ENCODE measurements at regions not wholly inside any gene's neighbourhood (a gene's known extent, or its start where the extent isn't known, plus 50 kb on each side); places are given as distances from the start of the nearest gene placed in this dataset.
A peak's percentile ranks its signal among the peaks of the same experiment; 100 is the strongest.
"Not testable (repeated sequence)": the region's sequence is repeated elsewhere in the genome, so short reads cannot be mapped to it uniquely, and the experiment has no call there.

GRCh38 chr6:50966532-50966931 lies 147.9 kb downstream of the TFAP2B start:
- DNase-seq (ENCODE audit: low read depth, low spot score): no peak
- TF ChIP-seq EZH2 (IDR thresholded peaks at IDR 0.05) (no peak), POLR2AphosphoS5 (IDR thresholded peaks at IDR 0.05; ENCODE audit: borderline replicate concordance, low read depth, low read length) (no peak), FOXP2 (optimal IDR thresholded peaks at IDR 0.05; ENCODE audit: control extremely low read depth, extremely low read length, insufficient read depth) (no peak)
- no peak overlapping the region for H3K9ac ChIP-seq (ENCODE audit: insufficient read length)

DNA sequence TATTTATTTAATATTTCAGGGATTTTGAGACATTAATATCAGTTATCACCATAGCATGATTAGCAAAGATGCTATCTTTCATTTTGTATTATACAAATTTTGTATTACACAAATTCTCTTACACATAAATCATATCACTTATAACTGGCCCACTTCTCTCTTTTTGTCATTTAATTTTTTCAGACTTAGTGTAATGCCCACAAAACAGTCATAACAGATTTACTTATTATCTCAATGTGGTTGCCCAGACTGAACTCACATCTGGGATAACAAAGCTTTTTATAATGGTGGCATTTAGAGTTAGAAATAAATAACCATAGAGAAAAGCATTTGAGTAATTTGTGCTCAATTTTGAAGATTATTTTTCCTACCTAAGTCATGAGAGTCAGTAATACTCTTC lies 148.3 kb downstream of the TFAP2B start:
- TF ChIP-seq EZH2 (IDR thresholded peaks at IDR 0.05) (no peak), FOXP2 (optimal IDR thresholded peaks at IDR 0.05; ENCODE audit: control extremely low read depth, extremely low read length, insufficient read depth) (no peak), POLR2AphosphoS5 (IDR thresholded peaks at IDR 0.05; ENCODE audit: borderline replicate concordance, low read depth, low read length) (no peak)
- no peak overlapping the region for H3K9ac ChIP-seq (ENCODE audit: insufficient read length)
- H3K36me3 ChIP-seq (ENCODE audit: insufficient read depth, low read length): no peaks in the 10 kb centered on the region
- H3K27ac ChIP-seq: peak overlapping the region; percentile 43; the same call in 1 of the 2 replicates
- no peak overlapping the region for H3K4me3 ChIP-seq
- no peak for DNase-seq (ENCODE audit: low read depth, low spot score)
- no peaks in the 10 kb centered on the region for H3K9me3 ChIP-seq (ENCODE audit: low read depth, low read length)

More at GRCh38 chr6:50966532-50966931, 147.9 kb downstream of the TFAP2B start:
- H3K9me3 ChIP-seq (ENCODE audit: low read depth, low read length): no peaks in the 10 kb centered on the region
- H3K36me3 ChIP-seq (ENCODE audit: insufficient read depth, low read length): no peaks in the 10 kb centered on the region
- no peak overlapping the region for H3K4me3 ChIP-seq
- no peak overlapping the region for H3K27ac ChIP-seq

DNA sequence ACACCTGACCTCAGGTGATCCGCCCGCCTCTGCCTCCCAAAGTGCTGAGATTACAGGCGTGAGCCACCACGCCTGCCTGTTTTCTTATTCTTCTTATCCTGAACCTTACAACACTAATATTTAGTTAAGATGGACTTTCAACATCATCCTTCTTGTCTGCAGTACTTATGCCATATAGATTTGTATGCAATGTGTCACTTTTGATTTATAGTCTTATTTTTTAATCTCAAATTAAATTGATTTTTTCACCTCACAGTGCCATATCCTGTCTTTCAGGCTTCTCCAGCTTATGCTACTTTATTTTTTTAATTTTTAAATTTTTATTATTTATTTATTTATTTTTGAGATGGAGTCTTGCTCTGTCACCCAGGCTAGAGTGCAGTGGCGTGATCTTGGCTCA lies 149.6 kb downstream of the TFAP2B start:
- not testable (repeated sequence) for H3K27ac ChIP-seq; H3K9me3 ChIP-seq (ENCODE audit: low read depth, low read length); DNase-seq (ENCODE audit: low read depth, low spot score); H3K36me3 ChIP-seq (ENCODE audit: insufficient read depth, low read length); H3K9ac ChIP-seq (ENCODE audit: insufficient read length); H3K4me3 ChIP-seq

- no peaks in the 10 kb centered on the region for H3K9me3 ChIP-seq (ENCODE audit: low read depth, low read length)
- TF ChIP-seq EZH2 (IDR thresholded peaks at IDR 0.05) (no peak), POLR2AphosphoS5 (IDR thresholded peaks at IDR 0.05; ENCODE audit: borderline replicate concordance, low read depth, low read length) (peak; percentile 76; the same call in 1 of the 2 replicates)
- H3K27ac ChIP-seq: peak overlapping the region; percentile 98
- H3K4me3 ChIP-seq: peak overlapping the region; percentile 31; the same call in 1 of the 2 replicates
- H3K36me3 ChIP-seq (ENCODE audit: insufficient read depth, low read length): no peaks in the 10 kb centered on the region
- peak overlapping the region; percentile 67 for H3K9ac ChIP-seq (ENCODE audit: insufficient read length)
- DNase-seq (ENCODE audit: low read depth, low spot score): peak; percentile 97
These were observed 152.2 kb downstream of the TFAP2B start for GRCh38 chr6:50970908-50971307.

GRCh38 chr6:50973464-50973863 lies 154.8 kb downstream of the TFAP2B start:
- DNase-seq (ENCODE audit: low read depth, low spot score): no peak

GRCh38 chr6:50974319-50974718 lies 155.6 kb downstream of the TFAP2B start:
- H3K9me3 ChIP-seq (ENCODE audit: low read depth, low read length): no peaks in the 10 kb centered on the region
- peak overlapping the region; percentile 98 for H3K27ac ChIP-seq
- no peak overlapping the region for H3K9ac ChIP-seq (ENCODE audit: insufficient read length)
- H3K4me3 ChIP-seq: no peak overlapping the region
- no peaks in the 10 kb centered on the region for H3K36me3 ChIP-seq (ENCODE audit: insufficient read depth, low read length)
- DNase-seq (ENCODE audit: low read depth, low spot score): no peak
- TF ChIP-seq POLR2AphosphoS5 (IDR thresholded peaks at IDR 0.05; ENCODE audit: borderline replicate concordance, low read depth, low read length) (no peak), EZH2 (IDR thresholded peaks at IDR 0.05) (no peak), FOXP2 (optimal IDR thresholded peaks at IDR 0.05; ENCODE audit: control extremely low read depth, extremely low read length, insufficient read depth) (no peak)

More at GRCh38 chr6:50973464-50973863, 154.8 kb downstream of the TFAP2B start:
- Histone ChIP-seq H3K9me3 (ENCODE audit: low read depth, low read length) (no peaks in the 10 kb centered on the region), H3K9ac (ENCODE audit: insufficient read length) (no peak overlapping the region), H3K4me3 (no peak overlapping the region), H3K36me3 (ENCODE audit: insufficient read depth, low read length) (no peaks in the 10 kb centered on the region), H3K27ac (peak overlapping the region; percentile 98)
- TF ChIP-seq FOXP2 (optimal IDR thresholded peaks at IDR 0.05; ENCODE audit: control extremely low read depth, extremely low read length, insufficient read depth) (no peak), POLR2AphosphoS5 (IDR thresholded peaks at IDR 0.05; ENCODE audit: borderline replicate concordance, low read depth, low read length) (no peak), EZH2 (IDR thresholded peaks at IDR 0.05) (no peak)

DNA sequence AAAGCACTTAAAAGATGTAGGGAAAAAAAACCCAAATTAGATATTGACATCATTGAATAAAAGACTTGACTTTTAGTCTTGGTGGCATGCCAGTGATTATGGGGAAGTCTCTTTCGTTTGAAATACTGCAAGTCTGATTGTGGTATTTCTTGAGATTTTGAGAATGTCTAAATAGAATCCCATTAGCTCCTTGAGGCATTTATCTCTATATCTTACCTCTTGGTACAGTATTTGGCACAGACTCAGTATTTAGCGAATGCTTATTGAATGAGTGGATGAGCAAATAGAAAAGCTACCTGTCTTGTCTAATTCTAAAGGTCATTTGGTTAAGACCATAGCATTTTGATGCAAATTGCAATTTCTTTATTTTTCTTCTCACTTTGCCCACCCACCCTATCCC lies 156.5 kb downstream of the TFAP2B start:
- TF ChIP-seq EZH2 (IDR thresholded peaks at IDR 0.05) (no peak), FOXP2 (optimal IDR thresholded peaks at IDR 0.05; ENCODE audit: control extremely low read depth, extremely low read length, insufficient read depth) (no peak), POLR2AphosphoS5 (IDR thresholded peaks at IDR 0.05; ENCODE audit: borderline replicate concordance, low read depth, low read length) (no peak)
- Histone ChIP-seq H3K9me3 (ENCODE audit: low read depth, low read length) (no peaks in the 10 kb centered on the region), H3K27ac (peak overlapping the region; percentile 98), H3K4me3 (no peak overlapping the region), H3K9ac (ENCODE audit: insufficient read length) (no peak overlapping the region), H3K36me3 (ENCODE audit: insufficient read depth, low read length) (no peaks in the 10 kb centered on the region)
- no peak for DNase-seq (ENCODE audit: low read depth, low spot score)

GRCh38 chr6:50976907-50977306 lies 158.2 kb downstream of the TFAP2B start:
- H3K9me3 ChIP-seq (ENCODE audit: low read depth, low read length): no peaks in the 10 kb centered on the region
- TF ChIP-seq POLR2AphosphoS5 (IDR thresholded peaks at IDR 0.05; ENCODE audit: borderline replicate concordance, low read depth, low read length): no peak
- no peak for TF ChIP-seq EZH2 (IDR thresholded peaks at IDR 0.05)
- no peak for TF ChIP-seq FOXP2 (optimal IDR thresholded peaks at IDR 0.05; ENCODE audit: control extremely low read depth, extremely low read length, insufficient read depth)
- H3K9ac ChIP-seq (ENCODE audit: insufficient read length): no peak overlapping the region
- H3K27ac ChIP-seq: no peak overlapping the region
- no peaks in the 10 kb centered on the region for H3K36me3 ChIP-seq (ENCODE audit: insufficient read depth, low read length)
- DNase-seq (ENCODE audit: low read depth, low spot score): no peak
- no peak overlapping the region for H3K4me3 ChIP-seq

- no peak overlapping the region for H3K27ac ChIP-seq
- no peak overlapping the region for H3K9ac ChIP-seq (ENCODE audit: insufficient read length)
- TF ChIP-seq EZH2 (IDR thresholded peaks at IDR 0.05) (no peak), FOXP2 (optimal IDR thresholded peaks at IDR 0.05; ENCODE audit: control extremely low read depth, extremely low read length, insufficient read depth) (no peak), POLR2AphosphoS5 (IDR thresholded peaks at IDR 0.05; ENCODE audit: borderline replicate concordance, low read depth, low read length) (no peak)
- H3K4me3 ChIP-seq: no peak overlapping the region
- H3K36me3 ChIP-seq (ENCODE audit: insufficient read depth, low read length): no peaks in the 10 kb centered on the region
- no peak for DNase-seq (ENCODE audit: low read depth, low spot score)
- H3K9me3 ChIP-seq (ENCODE audit: low read depth, low read length): no peaks in the 10 kb centered on the region
These were observed 159.1 kb downstream of the TFAP2B start for GRCh38 chr6:50977796-50978195.
